ENCODE measurements at regions not wholly inside any gene's neighbourhood (a gene's known extent, or its start where the extent isn't known, plus 50 kb on each side); places are given as distances from the start of the nearest gene placed in this dataset.

DNA sequence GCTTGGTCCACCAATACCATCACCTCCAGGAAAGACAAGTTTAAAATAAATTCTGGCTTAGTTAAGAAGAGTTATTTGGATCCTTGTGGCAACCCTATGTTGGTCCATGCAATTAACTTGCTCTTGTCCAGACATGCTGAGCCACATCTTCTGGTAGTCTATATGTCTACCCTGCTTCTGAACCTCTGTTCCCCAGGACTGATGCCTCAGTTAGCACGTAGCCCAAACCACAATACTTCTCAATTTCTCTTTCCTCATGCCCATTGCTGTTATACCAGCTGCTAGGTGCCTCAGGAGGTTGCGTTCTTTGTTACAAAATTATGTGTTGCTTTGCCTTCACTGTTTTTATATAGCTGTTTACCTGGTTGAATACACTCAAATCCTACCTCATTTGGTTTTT, 116.4 kb upstream of the KCNQ5 start:
- Histone ChIP-seq H4K20me1 (ENCODE audit: insufficient read depth, low read length) (no peaks in the 10 kb centered on the region), H3K56ac (ENCODE audit: extremely low read depth, insufficient read depth, low read length) (no peak overlapping the region), H2AFZ (replicated peaks; ENCODE audit: low read length, poor library complexity) (no peak overlapping the region), H3K18ac (ENCODE audit: low read depth, low read length) (no peak overlapping the region), H2BK15ac (ENCODE audit: low read depth, low read length) (no peak overlapping the region), H3K23ac (ENCODE audit: low read depth, low read length) (no peak overlapping the region), H3K36me3 (ENCODE audit: control insufficient read depth, insufficient read depth, low read length) (no peaks in the 10 kb centered on the region), H3K4me2 (ENCODE audit: low read depth, low read length) (no peak overlapping the region), H3K9me1 (ENCODE audit: insufficient read depth, low read length) (no peaks in the 10 kb centered on the region), H3K9me3 (ENCODE audit: control insufficient read depth, insufficient read depth, low read length) (no peaks in the 10 kb centered on the region), H2BK5ac (ENCODE audit: low read depth, low read length, poor library complexity, severe bottlenecking) (no peak overlapping the region), H3K27ac (ENCODE audit: insufficient read depth, low read length) (no peak overlapping the region), H2BK20ac (ENCODE audit: low read depth, low read length) (no peak overlapping the region), H3K4me3 (ENCODE audit: insufficient read depth, low read depth, low read length) (no peak overlapping the region), H4K91ac (ENCODE audit: insufficient read depth, low read depth, low read length) (no peak overlapping the region), H4K8ac (ENCODE audit: low read depth in 2 of 2, low read length in 2 of 2) (no peak overlapping the region), H3K4me1 (ENCODE audit: control insufficient read depth, insufficient read depth, low read length) (no peaks in the 10 kb centered on the region), H2BK120ac (ENCODE audit: low read depth, low read length) (no peak overlapping the region), H3K4ac (ENCODE audit: low read depth, low read length) (no peak overlapping the region), H3K27me3 (ENCODE audit: control insufficient read depth, insufficient read depth, low read length) (no peaks in the 10 kb centered on the region), H2AK9ac (replicated peaks; ENCODE audit: low read depth, low read length, poor library complexity) (no peak overlapping the region), H4K5ac (ENCODE audit: low read depth, low read length) (no peak overlapping the region), H3K9ac (ENCODE audit: low read depth, low read length) (no peak overlapping the region), H2AK5ac (ENCODE audit: low read depth, low read length) (no peak overlapping the region), H3K14ac (replicated peaks; ENCODE audit: low read depth, low read length) (no peak overlapping the region), H3K79me1 (ENCODE audit: low read depth in 1 of 2, low read length in 2 of 2) (no peaks in the 10 kb centered on the region)
- DNase-seq = no peak
- intact Hi-C loops (cut with micrococcal nuclease) (no loop called here), dilution Hi-C loops (cut with HindIII; ENCODE audit: low sequenced_read_pairs, unreplicated experiment) (no loop called here), in situ Hi-C loops (cut with MboI; ENCODE audit: low sequenced_read_pairs) (no loop called here)
- no TSS peak for BruUV-seq (replicated peaks)
- no CpG with 5 or more reads among the region's 2 CpGs for WGBS, 2 experiments (ENCODE audit: extremely low coverage in 2 of 2, insufficient read length in 1 of 2)
- TF ChIP-seq RCOR1 (IDR thresholded peaks at IDR 0.05; ENCODE audit: insufficient replicate concordance, low read length) = no peak
- TF ChIP-seq RAD21 (IDR thresholded peaks at IDR 0.05; ENCODE audit: low read length) = no peak
- ATAC-seq (ENCODE audit: low read depth) = no peak
- CTCF ChIA-PET = interaction anchor here (0.8 kb wide), 1 partner anchor 18 kb away, joined by 5 read pairs; no protein-coding TSS in a partner anchor
- POLR2A ChIA-PET (ENCODE audit: unreplicated experiment) = no interaction called here
